AG08396 (cell line): ENCODE measurements at regions not wholly inside any gene's neighbourhood (a gene's known extent, or its start where the extent isn't known, plus 50 kb on each side); places are given as distances from the start of the nearest gene placed in this dataset.

Experiments used
- DNase-seq: peaks from one replicate; pipeline ENCODE4 v3.0.0; 2012; ENCODE audit warnings: low spot score, mixed read lengths

- no peak for DNase-seq
Measured at GRCh38 chr5:103919506-103919905, 356.9 kb upstream of the NUDT12 start.

- DNase-seq, result no peak
Measured at GRCh38 chr5:103918668-103919367, 356.2 kb upstream of the NUDT12 start.

DNA sequence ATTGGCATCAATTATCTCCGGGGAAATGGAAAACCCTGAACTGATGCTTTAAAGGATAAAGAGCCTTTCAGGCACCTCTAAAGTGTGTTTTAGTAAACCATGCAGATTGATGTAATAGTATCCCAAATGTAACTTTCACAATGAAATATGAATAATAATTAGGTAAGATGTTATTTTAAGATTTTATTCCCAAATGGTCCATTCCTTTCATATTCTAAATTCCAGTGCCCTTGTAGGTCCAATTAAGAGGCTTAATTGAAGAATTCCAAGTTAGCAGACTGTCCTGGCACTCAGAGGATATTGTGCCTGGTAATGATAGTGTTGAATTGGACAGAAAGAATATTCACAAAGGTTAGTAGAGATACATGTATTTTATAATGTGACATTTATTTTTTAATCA, 352.5 kb upstream of the NUDT12 start:
- DNase-seq, result no peak

DNA sequence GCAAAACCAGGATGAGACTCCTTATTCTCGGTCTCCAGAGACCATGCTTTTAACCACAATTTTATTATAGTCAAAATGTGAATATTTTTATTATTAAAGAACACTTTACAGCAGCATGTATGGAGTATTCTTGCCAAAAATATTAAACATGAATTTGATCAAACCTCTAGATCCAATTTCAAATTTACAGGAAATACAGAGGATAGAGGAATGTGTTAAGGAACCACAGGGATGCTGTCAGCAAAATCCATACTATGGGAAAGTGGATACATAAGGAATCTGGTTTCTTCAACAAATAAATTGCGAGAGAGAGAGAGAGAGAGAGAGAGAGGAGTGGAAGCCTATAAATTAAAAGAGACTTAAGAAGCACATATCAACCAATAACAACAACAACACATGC, 348.2 kb upstream of the NUDT12 start:
- DNase-seq, result no peak

DNA sequence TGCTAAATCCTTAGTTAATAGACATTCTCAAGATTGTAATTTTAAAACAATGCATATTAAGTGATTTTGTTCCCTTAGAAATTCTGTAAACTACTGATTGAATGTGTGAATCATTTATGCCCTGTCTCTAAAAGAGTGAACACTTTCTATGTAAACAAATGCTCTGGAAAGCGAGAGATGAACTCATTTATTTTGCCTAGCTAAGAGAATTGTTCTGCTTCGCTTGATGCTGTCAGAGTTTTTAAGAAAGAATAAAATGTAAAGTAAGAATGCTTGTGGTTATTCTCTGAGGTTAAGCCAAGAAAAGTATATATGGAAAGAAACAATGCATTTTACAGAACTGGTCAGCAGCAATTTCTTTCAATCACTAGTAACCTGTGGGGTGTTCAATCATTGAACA, 347.4 kb upstream of the NUDT12 start:
- no peak for DNase-seq

DNA sequence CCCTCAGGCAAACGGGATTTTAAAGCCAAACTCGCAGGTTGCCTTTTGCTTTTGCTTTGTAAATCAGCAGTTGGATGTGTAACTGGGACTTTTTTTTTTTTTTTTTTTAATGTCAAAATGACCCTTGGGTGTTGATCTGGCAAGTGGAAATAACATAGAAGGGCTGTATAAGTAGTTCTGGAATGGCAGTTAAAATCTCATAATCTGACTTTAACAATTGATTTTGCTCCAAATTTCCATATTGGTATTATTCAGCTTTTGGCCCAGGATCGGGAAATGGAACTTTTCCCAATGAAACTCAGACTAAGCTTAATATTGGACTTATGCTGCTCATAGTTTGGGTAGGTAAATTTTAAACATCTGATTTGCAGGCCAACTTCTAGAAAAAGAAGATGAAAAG, 346.8 kb upstream of the NUDT12 start:
- DNase-seq, result no peak

DNA sequence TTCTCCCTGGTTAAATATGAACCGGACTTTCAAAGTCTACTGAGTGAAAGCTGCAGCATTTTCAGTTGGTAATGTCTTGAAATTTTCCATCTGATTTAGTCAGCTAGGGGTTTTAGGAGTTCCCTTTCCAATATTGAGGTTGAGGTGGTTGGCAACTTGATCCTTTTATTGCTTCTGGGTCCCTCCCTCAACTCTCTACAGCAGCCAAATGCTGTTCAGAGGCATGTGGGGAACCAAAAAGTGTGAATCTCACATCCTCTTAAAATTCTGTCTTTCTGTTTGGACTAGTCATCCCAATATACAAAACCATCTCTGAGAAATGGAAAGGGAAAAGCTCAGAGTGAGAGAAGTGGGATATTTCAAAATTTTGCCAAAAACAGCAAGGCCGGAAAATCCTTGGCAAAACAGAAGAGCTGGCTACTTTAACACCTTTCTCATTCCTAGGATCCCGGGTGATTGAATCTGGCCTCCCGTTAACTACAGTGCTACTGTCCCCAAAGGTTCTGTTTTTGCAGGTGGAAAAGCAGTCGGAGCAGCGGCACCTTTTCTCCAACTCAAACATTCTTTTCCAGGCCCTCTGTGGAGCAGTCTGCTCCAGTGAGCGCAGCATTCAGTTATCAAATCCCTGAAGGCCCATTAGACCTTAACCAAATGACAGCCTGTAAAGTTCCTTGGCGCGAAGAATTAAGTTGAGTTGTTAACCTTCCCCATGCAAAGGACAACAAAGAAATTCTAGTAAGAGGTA, 345.9 kb upstream of the NUDT12 start:
- no peak for DNase-seq

DNA sequence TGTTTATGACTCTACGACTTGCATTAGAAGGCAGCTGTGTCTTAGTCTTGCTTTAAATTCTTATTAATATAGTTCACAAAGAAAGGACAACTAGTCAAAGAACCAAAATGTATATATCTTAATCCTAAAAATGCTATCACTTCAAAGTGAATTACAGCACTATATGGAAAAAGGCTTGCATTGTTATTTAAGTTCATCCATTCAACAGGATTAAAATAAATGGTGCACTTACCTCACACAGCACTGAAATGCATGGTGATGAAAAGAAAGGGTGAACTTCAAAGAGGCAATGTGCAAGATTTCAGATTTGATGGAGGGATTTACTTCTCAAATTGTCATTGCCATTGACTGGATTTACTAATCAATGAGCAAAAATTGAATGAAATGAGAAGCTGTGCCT, 344.4 kb upstream of the NUDT12 start:
- no peak for DNase-seq

DNA sequence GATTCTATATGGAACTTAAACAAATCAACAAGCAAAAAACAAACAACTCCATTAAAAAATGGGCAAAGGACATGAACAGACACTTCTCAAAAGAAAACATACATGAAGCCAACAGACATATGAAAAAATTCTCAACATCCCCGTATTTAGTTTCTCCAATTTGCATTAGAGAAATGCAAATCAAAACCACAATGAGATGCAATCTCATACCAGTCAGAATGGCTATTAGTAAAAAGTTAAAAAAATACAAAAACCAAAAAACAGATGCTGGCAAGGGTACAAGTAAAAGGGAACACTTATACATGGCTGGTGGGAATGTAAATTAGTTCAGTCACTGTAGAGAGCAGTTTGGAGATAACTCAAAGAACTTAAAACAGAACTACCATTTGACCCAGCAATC, 342.1 kb upstream of the NUDT12 start:
- DNase-seq, result no peak

GRCh38 chr5:103902893-103903292, 340.3 kb upstream of the NUDT12 start:
- DNase-seq, result no peak

- no peak for DNase-seq
Measured at GRCh38 chr5:103901885-103902284, 339.3 kb upstream of the NUDT12 start.

GRCh38 chr5:103896593-103896992, 334.0 kb upstream of the NUDT12 start:
- DNase-seq, result no peak

GRCh38 chr5:103895738-103896137, 333.1 kb upstream of the NUDT12 start:
- no peak for DNase-seq

- no peak for DNase-seq
Measured at GRCh38 chr5:103894882-103895281, 332.3 kb upstream of the NUDT12 start.

DNA sequence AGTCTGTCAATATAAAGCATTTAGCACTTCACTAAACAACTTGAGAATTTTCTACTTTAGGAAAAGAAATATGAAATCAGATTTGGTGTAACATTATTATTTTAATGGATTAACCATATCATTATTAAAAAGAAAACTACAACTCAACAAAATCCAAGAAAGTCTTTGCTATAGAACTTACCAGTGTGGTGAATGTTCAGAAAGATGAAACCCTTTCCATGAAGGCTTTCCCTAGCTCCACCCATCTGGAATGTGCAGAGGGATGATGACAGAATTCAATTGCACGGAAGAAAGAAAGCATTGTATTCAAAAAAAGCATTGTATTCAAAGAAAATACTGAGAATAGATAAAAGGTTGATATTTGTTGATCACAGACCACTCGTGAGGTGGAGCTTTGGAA, 328.6 kb upstream of the NUDT12 start:
- no peak for DNase-seq

GRCh38 chr5:103890313-103890712, 327.7 kb upstream of the NUDT12 start:
- DNase-seq, result no peak

DNA sequence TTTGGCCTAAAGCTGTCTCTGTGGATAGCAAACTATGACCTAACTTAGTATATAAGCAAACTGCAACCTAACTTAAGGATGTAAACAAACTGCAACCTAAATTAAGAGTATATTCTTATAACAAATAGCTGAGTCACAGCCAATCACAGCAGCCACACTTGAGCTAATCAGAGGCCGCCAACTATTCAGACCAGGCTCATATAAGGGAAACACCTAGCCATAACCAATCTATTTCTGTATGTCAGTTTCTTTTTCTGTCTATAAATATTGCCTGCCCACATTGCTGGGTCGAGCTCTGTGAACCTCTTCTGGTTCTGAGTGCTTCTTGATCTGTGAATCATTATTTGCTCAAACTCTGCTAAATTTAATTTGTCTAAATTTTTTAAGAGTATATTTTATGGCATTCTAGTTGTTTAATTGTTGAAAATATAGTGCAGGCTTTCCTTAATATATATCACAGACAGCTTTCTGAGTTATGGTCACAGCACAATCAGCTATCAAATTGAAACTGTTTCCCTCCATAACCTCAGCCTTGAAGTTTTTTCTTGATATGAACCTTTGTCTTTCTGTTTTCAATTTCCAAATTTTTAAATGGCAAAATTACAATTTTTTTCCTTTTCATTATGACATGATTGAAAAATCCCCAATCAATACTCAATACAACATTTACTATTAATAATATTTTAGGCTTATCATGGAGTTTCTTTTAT, 327.1 kb upstream of the NUDT12 start:
- no peak for DNase-seq

DNA sequence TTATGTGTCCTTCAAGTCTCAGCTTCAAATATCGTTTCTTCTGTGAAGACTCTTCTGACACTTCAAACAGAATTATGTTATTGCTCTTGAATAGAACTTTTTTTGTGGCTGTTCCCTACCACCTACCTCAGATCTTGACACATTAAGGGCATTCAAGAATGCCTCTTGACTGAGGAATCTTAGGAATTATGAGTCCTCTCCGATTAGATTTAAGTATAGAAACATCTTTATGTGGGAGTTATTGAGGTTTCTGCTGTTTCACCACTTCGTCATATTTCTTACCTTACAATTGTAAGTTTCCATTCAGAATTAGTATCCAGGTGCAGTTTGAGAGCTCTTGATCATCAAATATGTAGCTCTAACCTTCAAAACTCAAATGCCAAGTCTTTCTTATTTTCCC, 324.2 kb upstream of the NUDT12 start:
- no peak for DNase-seq

DNA sequence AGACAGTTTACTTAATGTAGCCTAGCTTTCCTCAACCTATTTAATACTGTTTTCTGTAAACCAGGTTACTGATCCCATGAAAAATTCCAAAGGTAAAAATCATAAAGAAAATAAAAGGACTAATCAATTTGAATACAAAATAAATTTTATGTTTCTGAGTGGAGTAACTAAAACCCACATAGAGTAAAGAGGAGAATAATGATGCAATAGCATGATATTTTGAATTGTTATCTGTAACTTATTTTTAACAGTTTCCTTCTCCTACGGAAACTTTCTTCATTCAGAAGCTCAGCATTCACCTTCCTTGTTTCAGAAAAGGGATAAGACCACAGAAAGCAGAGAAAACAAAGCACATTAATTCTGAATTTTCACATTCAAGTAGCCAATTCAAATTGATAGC, 320.6 kb upstream of the NUDT12 start:
- no peak for DNase-seq

- DNase-seq, result no peak
Measured at GRCh38 chr5:103881560-103881959, 319.0 kb upstream of the NUDT12 start.

- no peak for DNase-seq
Measured at GRCh38 chr5:103867857-103868598, 305.4 kb upstream of the NUDT12 start.

DNA sequence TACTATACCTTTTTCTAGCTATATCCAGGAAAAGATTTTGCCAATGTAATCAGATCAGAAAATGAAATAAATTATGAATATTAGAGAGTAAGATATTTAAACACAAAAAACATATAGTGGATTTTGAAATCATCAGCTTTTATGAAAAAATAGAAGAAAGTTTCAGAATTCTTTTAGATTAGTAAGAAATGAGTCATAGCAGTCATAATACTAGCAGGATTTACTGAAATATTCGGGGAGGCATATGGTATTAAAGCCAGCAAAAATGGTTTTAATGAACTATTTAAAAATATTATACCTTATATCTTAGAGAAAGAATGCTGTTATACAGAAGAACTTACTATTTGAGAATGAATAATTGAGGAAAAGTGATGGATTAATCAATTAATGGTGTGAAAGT, 303.6 kb upstream of the NUDT12 start:
- no peak for DNase-seq

GRCh38 chr5:103862398-103862797, 299.8 kb upstream of the NUDT12 start:
- no peak for DNase-seq
